ENCODE measurements at regions not wholly inside any gene's neighbourhood (a gene's known extent, or its start where the extent isn't known, plus 50 kb on each side); places are given as distances from the start of the nearest gene placed in this dataset.

- TF ChIP-seq POLR2A (IDR thresholded peaks at IDR 0.05) (no peak), CTCF (IDR thresholded peaks at IDR 0.05) (no peak), EP300 (IDR thresholded peaks at IDR 0.05) (no peak)
Measured at GRCh38 chr7:18140943-18141342, 113.3 kb upstream of the PRPS1L1 start.

Measured in tibial nerve (tissue), 4 donors.